Adrenal gland (tissue), 9 donors: ENCODE measurements at regions not wholly inside any gene's neighbourhood (a gene's known extent, or its start where the extent isn't known, plus 50 kb on each side); places are given as distances from the start of the nearest gene placed in this dataset.

Source experiments
- DNase-seq, 7 donors: peaks; one replicate each; pipeline ENCODE4 v3.0.0-alpha.2; 2019 to 2020
- H3K27ac ChIP-seq, 5 donors: fragments of 200-600 bp; sonication (generic) in 4 of 5; 1 replicate in 3 of 5; 2 replicates in 2 of 5; pipeline versions ENCODE4 v1.5.1 to v1.8.0; 2016 to 2020; ENCODE audit warnings: mild to moderate bottlenecking in 1 of 5
- H3K27me3 ChIP-seq: fragments of 200-600 bp; 2 replicates; pipeline ENCODE4 v1.8.0; 2021
- H3K36me3 ChIP-seq, 2 donors: fragments of 200-600 bp; replicated peaks in 1 of 2; 1 replicate in 1 of 2; 2 replicates in 1 of 2; pipeline versions ENCODE4 v1.5.1 to v1.8.0; 2018 to 2022
- H3K4me1 ChIP-seq, 2 donors: fragments of 200-600 bp; replicated peaks in 1 of 2; 1 replicate in 1 of 2; 2 replicates in 1 of 2; pipeline versions ENCODE4 v1.5.1 to v1.8.0; 2018 to 2021
- H3K4me3 ChIP-seq, 4 donors: fragments of 200-600 bp; sonication (generic) in 3 of 4; one replicate each; pipeline ENCODE4 v1.5.1; 2016 to 2018
- H3K9me3 ChIP-seq, 3 donors: fragments of 200-600 bp; sonication (generic) in 1 of 3; replicated peaks in 1 of 3; 1 replicate in 2 of 3; 2 replicates in 1 of 3; pipeline versions ENCODE4 v1.5.1 to v1.8.0; 2016 to 2021
- POLR2A ChIP-seq, 2 donors: fragments of 450-650 bp; IDR thresholded peaks; one replicate each; pipeline ENCODE4 v1.6.1; 2017; ENCODE audit warnings: antibody characterized with exemption in 2 of 2, mild to moderate bottlenecking in 2 of 2, moderate library complexity in 1 of 2
- WGBS, 4 donors: extraction: QIAGEN DNeasy Blood & Tissue Kit in 2 of 4; methylation state at CpG; one replicate each; pipeline versions ENCODE4 v1.1.5 to v1.1.7; 2013 to 2017; 5-methylcytosine and 5-hydroxymethylcytosine counted together
- intact Hi-C, 2 donors: fragments of 100-400 bp; cut with DNase I; formaldehyde crosslinking; loops; one replicate each; pipeline versions ENCODE4 v1.14.1 to v1.15.0; 2022 to 2023
- TF ChIP-seq, protein P1 (sequence below), 6 experiments: fragments of 450-650 bp in 4 of 6; fragments of 200-600 bp in 2 of 6; sonication (generic) in 1 of 6; IDR thresholded peaks; 1 replicate in 5 of 6; 2 replicates in 1 of 6; pipeline versions ENCODE4 v1.5.1 to v1.8.0; 2016 to 2021; ENCODE audit warnings: antibody characterized with exemption in 6 of 6, mild to moderate bottlenecking in 2 of 6, moderate library complexity in 1 of 6
- donor health status: healthy with polysubstance abuse.
- donor health status: Bipolar disorder and iron deficiency.
- donor health status: DM: yes; HTN: yes; CAD: no.
- donor health status: DM: no; HTN: no; CAD: no.
- donor health status: DM: no; HTN: no; CAD: no.

DNA sequence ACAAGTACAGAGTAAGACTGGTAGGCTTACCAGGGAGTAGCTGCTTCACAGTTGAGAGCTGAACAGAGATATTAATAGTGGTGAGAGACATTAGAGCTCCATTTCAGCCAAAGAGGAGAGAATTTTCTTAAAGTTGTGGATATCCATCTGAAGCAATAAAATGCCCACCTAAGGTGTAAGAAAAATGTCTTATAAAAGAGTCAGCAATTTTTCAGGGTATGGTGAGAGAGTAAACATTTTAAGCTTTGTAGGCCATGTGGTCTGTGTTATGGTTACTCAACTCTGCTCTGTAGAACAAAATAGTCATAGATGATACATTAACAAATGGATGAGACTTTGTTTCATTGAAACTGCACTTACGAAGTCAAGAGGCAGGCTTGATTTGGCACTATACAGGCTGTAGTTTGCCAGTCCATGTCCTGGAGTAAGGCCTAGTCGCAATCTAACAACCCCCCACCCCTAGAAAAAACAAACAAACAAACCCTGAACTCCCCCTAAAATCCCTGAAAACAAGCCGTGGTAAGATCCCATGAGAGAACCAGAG, 945.4 kb upstream of the SEMA6A start:
- intact Hi-C loops: no loop called here
- no peaks in the 10 kb centered on the region for H3K9me3 ChIP-seq
- H3K4me3 ChIP-seq: no peak overlapping the region
- H3K27me3 ChIP-seq: no peaks in the 10 kb centered on the region
- DNase-seq: no peak
- 65 to 73% (median 68%) methylated on average over 3 of the region's 3 CpGs for WGBS, 4 donors
- no peak overlapping the region for H3K27ac ChIP-seq
- TF ChIP-seq, protein P1, sequence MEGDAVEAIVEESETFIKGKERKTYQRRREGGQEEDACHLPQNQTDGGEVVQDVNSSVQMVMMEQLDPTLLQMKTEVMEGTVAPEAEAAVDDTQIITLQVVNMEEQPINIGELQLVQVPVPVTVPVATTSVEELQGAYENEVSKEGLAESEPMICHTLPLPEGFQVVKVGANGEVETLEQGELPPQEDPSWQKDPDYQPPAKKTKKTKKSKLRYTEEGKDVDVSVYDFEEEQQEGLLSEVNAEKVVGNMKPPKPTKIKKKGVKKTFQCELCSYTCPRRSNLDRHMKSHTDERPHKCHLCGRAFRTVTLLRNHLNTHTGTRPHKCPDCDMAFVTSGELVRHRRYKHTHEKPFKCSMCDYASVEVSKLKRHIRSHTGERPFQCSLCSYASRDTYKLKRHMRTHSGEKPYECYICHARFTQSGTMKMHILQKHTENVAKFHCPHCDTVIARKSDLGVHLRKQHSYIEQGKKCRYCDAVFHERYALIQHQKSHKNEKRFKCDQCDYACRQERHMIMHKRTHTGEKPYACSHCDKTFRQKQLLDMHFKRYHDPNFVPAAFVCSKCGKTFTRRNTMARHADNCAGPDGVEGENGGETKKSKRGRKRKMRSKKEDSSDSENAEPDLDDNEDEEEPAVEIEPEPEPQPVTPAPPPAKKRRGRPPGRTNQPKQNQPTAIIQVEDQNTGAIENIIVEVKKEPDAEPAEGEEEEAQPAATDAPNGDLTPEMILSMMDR (IDR thresholded peaks at IDR 0.05): no peak
- no peak for TF ChIP-seq POLR2A (IDR thresholded peaks at IDR 0.05)
- no peaks in the 10 kb centered on the region for H3K4me1 ChIP-seq
- H3K36me3 ChIP-seq: no peaks in the 10 kb centered on the region

DNA sequence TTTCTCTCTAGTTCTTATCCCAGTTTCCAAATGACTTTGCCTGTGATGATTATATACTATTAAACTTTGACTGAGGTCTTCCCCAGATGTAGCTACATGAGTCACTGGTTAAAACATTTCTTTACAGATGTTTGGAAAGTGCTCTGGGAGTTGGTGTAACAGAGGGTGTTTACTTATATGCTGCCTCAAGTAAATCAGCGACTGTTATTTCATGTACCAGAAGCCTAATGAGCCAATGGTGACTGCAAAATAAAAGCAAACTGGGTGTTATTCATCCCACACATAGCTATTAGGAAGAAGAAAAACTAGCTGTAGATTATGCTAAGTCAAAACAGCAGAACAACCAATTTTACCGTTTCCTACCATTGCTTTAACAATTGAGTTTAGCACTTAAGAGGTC, 929.7 kb upstream of the SEMA6A start:
- H3K27ac ChIP-seq: no peak overlapping the region
- intact Hi-C loops: no loop called here
- no peak overlapping the region for H3K4me3 ChIP-seq
- H3K9me3 ChIP-seq: no peaks in the 10 kb centered on the region
- H3K4me1 ChIP-seq: no peaks in the 10 kb centered on the region
- DNase-seq: no peak
- 63 to 75% (median 69%) methylated on average over 2 of the region's 2 CpGs for WGBS, 4 donors
- no peaks in the 10 kb centered on the region for H3K36me3 ChIP-seq
- TF ChIP-seq, protein P1 (IDR thresholded peaks at IDR 0.05): no peak
- no peak for TF ChIP-seq POLR2A (IDR thresholded peaks at IDR 0.05)
- no peaks in the 10 kb centered on the region for H3K27me3 ChIP-seq

DNA sequence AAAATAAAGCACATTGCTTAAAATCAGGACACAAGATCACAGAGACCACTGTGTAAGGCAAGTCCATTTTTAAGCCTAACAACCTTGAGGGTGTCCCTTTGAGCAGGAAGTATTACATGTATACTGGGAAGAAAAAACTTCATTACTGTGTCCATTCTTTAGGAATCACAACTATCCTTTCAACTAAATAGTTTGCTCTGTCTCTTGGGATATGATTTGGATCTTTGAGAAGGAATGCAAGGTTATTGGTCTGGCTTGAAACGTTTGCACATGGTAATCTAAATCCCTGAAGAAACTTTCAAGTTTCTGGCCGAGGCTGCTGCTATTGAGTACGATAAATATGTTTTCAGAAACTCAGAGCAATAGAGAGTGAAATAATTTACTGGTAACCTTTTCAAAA, 923.0 kb upstream of the SEMA6A start:
- H3K9me3 ChIP-seq: no peaks in the 10 kb centered on the region
- H3K4me3 ChIP-seq: no peak overlapping the region
- TF ChIP-seq, protein P1 (IDR thresholded peaks at IDR 0.05): no peak
- no peak for TF ChIP-seq POLR2A (IDR thresholded peaks at IDR 0.05)
- 33 to 54% (median 37%) methylated on average over 3 of the region's 3 CpGs for WGBS, 4 donors
- no peak overlapping the region for H3K27ac ChIP-seq
- H3K36me3 ChIP-seq: no peaks in the 10 kb centered on the region
- no peaks in the 10 kb centered on the region for H3K4me1 ChIP-seq
- no peak for DNase-seq
- intact Hi-C loops: no loop called here
- H3K27me3 ChIP-seq: no peaks in the 10 kb centered on the region

DNA sequence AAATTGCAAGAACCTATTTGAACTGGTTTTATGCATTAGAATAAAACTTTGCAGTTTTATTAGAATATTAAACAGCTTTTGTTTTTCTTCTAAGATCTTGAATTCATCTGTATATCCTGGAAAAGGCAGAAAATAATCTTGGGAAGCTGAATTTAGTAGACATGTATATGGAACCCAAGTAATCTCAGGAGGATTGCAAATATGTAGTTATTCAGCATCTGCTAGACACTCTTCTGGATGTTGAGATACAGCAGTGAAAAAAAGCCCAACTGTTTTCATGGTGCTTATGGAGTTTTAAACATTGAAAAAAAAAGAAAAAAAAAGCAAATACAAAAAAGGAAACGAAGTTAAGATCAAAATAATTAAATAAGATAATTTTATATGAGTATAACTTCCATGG, 922.2 kb upstream of the SEMA6A start:
- Histone ChIP-seq H3K9me3 (no peaks in the 10 kb centered on the region), H3K4me3 (no peak overlapping the region), H3K4me1 (no peaks in the 10 kb centered on the region), H3K27me3 (no peaks in the 10 kb centered on the region), H3K36me3 (no peaks in the 10 kb centered on the region), H3K27ac (no peak overlapping the region)
- intact Hi-C loops: no loop called here
- TF ChIP-seq, protein P1 (IDR thresholded peaks at IDR 0.05): no peak
- TF ChIP-seq POLR2A (IDR thresholded peaks at IDR 0.05): no peak
- 38 to 50% (median 45%) methylated on average over 1 of the region's 1 CpG for WGBS, 4 donors
- no peak for DNase-seq
